ENCODE measurements at regions not wholly inside any gene's neighbourhood (a gene's known extent, or its start where the extent isn't known, plus 50 kb on each side); places are given as distances from the start of the nearest gene placed in this dataset.
"Not testable (repeated sequence)": the region's sequence is repeated elsewhere in the genome, so short reads cannot be mapped to it uniquely, and the experiment has no call there.

DNA sequence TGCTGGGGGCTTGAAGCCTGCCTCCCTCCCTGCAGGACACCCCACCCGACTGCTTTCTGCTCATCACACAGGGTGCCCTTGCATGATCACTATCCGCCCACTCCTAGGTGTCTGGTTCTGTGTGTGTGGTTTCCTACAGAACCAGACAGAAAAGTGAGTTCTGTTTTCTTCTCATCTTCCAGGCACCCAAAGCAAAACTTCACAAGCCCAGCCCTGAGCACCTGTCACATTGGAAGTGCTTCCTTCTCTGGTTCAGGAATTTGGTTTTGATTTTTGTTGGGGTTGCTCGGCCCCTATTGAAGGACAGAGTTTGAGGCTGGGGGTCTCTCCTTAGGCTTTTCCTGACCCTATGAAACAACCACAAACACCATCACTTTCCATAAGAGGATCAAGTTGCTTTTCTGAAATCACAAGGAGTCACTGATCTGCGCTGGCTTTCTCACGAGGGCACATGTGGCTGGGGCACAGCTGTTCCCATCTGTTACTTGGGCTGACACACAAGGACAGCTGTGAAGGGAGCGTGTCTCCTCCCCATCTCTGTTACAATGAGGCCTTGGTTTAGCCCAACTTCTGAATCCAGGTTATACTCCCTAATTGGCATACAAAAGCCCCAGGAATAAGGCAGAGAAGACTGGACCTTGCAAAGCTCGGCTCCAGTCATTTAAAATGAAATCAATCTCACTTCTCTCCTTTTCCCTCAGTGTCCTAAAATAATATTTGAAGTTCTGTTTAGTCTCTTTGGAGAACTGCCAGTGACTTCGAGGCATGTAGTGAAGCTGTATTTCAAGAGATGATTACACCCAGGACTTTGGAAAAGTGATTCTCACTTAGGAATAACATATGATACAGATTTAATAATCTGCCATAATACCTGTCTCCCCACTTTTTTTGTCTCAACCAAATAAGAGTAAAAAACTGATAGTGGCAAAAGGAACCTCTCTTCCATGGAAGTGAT lies 213.1 kb upstream of the GAS1 start:
- DNase-seq = no peak

DNA sequence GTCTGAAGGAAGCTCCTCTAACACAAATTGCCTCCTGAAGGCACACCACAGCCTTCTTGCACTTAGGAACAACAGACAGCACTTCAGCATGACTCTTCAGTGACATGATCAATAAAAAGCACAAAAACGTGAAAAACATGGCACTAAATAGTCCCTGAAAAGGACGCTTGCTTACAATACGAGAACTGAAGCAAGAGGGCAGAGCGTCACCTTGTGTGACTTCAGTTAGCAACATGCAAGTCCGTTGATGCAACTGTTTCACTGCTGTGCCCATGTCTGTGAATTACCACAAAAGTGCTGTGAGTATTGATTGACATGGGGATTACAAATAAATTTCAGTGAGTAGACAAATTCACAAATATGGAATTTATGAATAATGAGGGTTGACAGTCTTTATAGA lies 219.9 kb upstream of the GAS1 start:
- DNase-seq = no peak

DNA sequence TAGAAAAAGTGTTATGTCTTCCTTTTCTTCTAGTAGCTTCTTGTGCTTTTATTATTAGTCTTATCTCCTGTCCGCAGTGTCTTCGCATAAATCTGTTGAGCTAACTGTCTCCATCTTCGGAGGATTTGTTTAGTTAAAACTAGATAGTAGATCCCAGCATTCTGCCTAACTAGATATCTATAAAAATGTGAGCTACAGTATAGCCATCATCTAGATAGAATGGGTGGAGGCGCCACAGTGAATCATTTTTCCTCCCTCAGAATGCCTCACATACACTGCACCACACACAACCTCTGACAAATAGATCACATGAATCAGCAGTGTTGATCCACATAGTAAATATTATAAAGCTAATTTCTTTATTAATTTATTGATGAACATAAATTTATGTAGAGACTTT lies 220.3 kb upstream of the GAS1 start:
- no peak for DNase-seq

DNA sequence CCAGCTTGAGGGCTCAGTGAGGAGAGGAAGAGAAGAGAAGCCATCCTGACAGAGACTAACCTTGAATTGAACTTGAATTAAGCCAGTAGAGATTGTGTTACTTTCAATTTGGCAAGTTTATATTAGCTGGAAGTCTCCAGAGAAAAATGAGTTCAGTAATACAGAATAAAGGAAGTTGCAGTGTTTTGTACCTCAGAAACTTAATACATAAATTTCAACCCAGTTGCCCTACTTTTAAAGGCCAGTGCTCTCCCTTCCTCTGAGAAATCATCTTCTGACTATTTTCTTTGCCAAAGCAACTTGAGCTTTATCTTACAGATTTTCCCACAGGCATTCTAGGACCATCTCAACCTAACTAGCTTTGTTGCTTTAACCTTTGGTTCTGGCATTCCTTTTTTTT lies 231.0 kb upstream of the GAS1 start:
- no peak for DNase-seq

DNA sequence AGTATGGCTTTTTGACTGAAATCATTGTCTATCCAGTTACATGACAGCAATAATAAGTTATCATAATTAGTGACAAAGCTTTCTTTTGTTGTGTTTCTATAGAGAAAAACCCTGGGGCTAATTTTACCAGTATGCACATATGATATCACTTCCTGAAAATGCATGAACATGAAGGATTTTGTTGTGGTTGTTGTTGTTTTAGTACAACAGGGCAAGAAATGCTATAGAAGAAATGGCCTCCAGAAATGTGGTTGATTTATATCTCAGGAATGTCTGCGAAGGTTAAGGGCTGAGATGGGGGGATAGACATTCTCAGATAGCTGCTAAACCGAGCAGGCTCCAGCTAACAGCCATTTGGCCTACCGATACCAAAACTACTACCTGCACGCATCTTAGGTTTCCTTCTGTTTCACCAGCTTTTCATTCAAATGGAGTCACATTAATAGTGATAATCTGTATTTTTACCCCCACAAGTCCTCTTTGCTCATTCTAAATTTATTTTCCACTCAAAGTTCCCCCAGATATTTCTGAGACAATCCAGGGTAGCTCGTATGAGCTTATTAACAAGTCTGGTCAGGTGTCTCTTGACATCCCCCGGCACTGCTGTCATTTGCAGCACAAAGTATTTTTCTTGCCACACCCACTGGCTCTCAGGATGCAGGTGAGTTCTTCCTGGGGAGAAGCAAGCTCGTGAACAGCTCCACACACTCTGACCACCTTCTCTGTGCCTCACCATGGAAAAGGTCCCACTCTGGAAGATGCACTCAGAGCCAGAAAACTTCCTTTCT lies 232.4 kb upstream of the GAS1 start:
- DNase-seq = no peak

DNA sequence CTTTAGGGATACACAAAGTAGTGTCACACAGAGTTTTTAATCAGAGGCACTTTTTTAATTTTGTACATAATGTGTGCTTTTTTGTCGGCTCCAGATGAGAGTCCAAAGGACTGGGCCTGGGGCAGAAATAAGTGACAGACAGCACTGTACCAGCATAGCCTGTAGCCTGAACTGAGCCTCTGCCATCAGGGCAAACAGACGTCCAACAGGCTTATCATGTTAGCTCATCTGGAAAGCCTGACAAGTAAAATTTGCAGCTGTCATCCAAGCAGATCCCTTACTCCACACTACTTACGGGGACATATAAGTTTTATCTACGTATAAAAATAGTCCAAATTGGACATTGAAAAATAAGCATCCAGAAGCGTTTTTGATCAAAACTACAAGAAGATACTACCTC lies 233.1 kb upstream of the GAS1 start:
- DNase-seq = peak; percentile 1

DNA sequence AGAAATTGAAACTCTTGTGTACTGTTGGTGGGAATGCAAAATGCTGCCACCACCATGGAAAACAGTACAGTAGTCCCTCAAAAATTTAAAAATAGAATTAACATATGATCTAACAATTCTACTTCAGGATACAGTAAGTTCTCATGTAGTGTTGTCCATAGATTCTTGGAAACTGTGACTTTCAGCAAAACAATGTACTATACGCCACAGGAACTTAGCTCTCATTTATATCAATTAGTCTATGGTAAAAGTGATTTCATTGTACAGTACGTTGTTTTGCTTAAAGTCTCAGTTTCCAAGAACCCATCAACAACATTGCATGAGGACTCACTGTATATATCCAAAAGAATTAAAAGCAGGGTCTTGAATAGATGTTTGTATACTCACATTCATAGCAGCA lies 233.5 kb upstream of the GAS1 start:
- no peak for DNase-seq

DNA sequence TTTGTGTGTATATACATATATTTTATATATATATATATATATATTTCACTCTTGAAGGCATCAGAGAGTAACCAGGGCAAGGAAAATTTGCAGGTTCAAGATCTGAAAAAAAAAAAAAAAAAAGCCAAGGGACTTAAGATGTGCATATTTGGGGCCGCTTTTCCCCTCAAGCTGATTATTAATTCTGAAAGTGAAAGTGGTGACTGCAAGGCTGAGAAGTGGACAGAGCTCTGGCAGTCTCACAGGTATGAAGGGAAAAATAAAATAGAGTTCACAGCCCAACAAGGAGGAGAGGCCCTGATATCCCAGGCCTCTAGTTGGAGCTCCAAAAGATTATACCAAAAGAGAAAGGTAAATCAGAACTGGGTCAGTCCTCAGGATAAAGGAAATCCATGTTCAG lies 234.4 kb upstream of the GAS1 start:
- DNase-seq = no peak

DNA sequence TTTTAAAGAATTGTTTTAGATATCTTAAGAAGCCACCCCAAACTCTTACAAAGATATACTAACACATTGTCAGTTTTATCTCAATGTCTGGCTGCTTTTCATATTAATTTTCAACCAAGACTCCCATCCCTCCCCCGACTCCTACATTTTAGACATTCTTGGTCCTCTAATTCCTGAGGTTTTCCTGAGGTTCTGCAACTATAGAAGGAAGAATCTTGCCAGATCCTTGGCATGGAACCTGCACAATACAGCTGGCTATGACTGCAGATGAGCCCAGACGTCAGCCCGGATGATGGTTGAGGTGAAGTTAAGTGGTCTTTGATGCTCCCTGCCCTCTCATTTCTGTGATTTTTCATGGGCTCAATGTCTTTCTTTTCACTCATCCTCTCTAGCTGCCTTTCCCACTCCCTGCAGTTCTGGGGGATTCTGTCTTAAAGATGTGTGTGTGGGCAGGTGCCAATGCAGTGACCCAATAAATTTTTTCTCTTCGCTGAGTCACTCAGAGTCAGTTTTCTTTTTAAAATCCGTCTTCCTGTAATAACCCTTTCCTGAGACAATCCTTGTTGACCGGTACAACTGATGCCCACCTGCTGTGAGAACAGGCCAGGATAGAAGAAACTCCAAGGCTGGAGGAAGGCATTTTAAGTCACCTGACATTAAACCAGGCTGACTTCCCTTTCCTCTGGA lies 237.8 kb upstream of the GAS1 start:
- no peak for DNase-seq

DNA sequence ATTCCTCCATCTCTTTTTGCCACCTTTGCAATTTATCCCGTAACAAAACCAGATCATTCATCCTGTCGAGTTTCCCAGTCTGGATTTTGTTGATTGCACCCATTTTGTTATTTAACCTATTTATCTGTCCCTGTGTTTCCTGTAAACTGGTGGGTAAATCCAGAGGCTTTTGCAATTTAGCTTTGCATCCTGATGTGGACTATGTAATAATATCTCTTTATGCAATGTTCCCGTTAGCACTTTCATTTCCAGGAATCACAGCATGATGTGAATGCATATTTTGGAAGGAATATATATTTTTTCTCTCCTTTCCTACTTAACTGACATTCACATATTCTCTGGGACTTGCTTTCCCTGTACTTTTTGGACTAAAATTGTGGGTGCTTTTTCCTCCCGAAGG lies 240.3 kb upstream of the GAS1 start:
- DNase-seq = no peak

DNA sequence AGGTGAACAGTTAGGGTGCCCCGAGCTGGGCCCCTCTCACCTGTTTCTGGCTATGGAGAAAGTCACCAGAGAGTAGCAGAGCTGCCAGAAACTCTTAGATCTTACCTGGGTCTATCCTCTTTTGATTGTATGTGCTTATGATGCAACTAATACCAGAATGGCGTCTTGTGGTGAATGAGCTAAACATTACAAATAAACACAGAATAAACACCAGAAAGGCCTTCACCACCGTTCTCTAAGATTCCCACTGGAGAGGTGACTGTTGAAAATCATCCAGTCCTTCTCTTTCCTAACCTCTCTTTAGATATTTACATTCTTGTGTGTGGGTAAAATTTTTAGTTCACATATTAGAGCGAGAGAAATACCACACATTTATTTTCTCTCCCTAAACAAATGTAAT lies 241.7 kb upstream of the GAS1 start:
- DNase-seq = no peak

DNA sequence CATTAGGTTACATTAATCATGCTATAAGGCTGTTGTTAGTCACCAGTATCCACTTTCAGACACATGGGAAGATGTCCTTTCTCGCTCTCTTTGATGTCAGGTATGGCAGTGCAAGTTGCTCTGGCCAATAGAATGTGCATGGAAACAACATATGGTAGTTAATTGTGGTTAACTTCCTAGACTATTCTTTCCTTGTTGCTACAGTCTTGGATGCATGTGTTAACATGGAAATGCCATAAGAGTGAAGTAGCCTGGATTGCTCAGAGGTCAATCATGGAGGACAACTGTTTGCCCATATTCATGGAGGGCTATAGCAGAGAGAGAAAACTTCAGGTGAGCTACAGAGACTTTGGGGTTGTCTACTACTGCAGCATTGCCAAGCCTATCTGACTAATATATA lies 245.8 kb upstream of the GAS1 start:
- no peak for DNase-seq

DNA sequence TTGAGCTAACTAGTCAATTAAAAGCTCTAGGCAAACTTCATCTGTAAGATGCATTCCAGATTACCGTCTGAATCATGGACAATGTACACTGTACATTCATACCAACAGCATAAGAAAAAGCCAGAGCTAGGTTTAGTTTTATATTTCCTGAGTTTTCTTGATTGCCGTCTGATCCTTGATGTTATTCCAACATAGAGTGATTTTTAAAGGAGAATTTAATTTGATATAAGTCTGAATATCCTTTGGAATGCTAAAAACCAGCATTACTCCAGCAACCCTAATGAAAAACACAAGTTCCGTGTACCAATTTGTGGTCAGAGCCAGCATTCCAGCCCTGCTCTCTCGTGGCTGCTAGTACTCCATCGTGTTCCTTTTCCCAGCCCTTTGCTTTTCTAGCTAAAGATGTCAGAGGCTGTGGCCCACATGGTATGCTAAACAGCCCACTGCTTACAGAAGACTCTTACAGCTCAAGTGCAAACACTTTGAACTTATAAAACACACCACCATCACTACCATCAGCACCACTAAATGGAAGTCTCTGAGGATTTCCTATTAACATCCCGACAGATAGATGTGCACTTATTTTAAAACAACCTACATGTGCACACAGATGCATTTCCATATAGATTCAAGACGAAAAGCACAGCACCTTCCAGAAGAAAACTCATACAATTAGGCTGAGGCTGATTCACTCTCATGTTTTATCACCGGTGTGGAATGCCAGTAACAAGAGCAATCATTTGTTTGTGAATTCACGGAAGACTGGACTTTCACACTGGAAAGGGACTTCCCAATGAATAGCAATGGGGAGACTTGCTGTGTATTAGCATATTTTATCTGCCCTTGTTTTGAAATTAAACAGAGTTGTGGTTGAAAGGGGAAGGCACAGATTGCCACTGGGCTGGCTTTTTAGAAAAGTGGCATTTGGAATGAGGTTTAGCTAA lies 246.9 kb upstream of the GAS1 start:
- no peak for DNase-seq

DNA sequence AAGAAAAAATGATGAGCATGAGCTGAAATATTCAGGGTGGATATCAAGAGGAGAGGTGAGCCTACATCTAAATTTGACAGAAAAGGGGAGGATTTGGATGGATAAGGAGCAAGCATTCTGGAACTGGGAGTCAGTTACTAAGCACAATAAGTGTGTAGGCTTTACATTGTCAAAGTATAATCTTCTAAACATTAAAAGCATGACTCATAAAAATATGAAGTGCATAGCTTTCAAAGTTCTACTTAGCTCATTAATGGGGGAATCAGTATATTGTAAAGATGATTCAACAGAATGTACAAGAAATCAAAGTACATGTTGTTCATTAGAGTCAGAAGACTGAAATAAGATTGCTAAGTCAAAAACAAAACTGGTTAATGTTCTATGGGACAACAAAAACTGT lies 248.0 kb upstream of the GAS1 start:
- DNase-seq = no peak

DNA sequence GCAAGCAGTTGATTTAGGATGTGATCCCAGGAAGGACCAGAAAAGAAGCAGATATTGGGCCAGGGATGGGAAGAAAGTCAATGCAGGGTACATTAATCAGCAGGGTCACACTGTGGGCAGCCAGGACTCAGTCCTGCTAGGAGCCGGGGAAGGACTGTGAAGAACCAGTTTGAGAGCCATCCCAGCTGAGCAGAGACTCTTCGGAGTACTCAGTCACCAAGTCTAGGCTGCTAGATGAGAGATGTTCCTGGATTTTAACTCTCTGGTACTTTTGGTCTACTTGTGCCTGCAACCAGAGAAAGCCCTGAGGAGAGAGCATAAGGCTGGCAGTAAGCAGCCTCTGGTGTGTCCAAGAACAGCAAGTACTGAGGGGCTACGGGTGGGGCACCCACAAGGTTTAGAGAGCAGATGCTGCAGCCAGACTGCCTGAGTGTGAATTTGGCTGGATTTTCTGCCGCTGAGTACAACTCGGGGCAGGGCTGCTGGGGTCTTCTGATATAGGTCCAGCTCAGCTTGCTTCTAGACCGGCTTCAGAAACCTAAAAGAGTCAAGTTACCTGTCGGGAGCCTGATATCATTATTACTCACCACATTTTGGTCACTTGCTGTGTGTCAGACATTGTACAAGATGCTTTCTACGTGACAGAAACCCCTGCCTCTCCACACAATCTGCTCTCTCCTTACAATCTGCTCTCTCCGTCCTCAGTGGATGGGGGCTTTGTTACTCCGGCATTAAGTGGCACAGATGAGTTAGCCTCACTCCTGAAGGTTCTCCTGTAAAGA lies 250.2 kb upstream of the GAS1 start:
- DNase-seq = no peak

DNA sequence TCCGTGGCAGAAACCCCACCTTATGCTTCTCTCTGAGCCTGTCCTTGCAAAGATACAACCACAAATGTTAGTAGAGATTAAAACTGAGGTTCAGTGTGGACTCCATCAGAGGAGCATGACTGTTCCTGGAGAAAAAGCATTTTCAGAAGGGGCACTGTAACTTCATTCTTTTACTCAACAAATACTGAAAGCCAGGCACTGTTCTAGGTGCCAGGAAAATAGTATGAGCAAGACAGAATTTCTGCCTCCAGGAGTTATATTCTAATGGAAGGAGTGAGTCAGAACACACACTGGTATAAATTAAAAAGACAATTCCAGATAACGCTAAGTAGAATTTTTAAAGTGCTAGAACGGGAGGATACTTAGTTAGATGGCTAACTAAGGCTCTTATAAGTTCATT lies 251.4 kb upstream of the GAS1 start:
- no peak for DNase-seq

DNA sequence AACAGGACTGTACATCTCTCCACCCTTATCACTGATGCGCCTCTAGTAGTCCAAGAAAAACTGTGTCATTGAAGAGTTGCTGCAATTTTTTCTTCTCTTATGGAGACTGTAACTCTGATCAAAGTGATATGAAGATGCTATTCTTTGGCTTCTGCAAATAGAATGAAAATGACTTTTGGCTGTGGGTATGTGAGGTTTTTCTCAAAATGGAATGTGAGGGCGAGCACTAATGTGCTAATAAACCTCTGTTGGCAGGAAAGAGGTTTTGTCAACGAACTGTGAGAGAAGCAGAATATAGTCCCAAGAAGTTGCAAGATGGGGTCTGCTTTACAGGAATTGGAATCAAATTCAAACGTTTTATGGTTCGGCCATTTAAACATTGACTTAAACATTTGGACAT lies 252.0 kb upstream of the GAS1 start:
- no peak for DNase-seq

DNA sequence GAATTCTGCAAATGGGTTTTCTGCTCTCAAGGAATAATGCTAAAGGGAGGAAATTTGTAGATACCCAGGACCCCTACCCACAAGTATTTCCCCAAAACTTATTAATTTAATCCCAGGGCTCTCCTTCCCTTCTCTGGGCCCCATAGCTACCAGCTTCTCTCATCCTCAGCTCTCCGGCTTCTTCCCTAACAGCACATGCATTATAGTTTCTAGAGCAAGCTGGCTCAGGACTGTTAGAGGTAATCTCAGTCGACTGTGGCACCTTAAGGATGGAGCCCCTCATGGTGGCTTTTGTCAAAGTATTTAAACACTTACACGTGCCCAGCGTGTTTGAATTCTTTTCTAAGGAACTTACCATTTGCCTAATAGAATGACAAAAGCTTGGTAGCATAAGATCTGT lies 252.5 kb upstream of the GAS1 start:
- no peak for DNase-seq

DNA sequence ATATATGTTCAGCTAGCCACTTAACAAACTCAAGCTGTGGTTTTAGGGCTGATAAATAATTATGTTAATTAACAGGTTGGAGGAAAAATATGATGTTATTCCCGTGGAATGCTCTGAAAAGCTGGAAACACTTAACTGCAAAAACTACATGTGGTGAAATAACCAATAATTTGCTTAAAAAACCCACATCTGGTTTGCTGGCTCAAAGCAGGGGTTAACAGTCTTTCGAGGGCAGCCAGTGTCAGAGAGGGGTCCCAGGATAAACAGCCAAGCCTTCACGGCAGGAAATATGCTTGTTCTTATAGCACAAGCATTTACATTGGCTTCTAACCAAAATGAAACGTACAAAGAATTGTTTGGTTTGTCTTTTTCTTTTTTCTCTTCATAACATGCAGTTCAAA lies 254.0 kb upstream of the GAS1 start:
- DNase-seq = no peak

DNA sequence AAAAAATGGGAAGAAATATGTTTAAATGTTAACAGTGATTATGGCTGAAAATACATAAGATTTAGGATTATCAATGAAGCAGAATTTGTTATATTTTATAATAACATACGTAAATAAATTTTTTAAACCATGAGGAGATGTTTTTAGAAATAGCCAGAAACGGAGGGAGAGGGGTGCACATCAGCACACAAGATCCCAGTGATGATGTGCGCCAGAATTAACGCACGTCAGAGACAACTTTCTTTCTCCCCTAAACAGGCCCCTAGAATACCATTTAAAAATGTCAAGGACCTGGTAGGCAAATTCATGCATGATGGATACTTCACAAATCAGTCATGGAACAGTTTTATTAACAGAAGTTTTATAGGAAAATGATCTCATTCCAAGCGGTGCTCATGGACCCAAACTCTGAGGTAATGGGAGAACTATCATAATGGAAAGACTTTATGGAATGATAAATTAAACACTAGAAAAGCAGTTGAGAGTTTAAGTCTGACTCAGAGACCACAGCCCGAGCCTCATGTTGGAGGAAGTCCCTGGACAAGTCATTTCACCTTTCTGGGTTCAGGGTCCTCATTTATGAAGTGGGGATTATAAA lies 258.9 kb upstream of the GAS1 start:
- DNase-seq = no peak

DNA sequence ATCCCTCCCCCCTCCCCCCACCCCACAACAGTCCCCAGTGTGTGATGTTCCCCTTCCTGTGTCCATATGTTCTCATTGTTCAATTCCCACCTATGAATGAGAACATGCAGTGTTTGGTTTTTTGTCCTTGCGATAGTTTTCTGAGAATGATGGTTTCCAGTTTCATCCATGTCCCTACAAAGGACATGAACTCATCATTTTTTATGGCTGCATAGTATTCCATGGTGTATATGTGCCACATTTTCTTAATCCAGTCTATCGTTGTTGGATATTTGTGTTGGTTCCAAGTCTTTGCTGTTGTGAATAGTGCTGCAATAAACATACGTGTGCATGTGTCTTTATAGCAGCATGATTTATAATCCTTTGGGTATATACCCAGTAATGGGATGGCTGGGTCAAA lies 263.4 kb upstream of the GAS1 start:
- DNase-seq = not testable (repeated sequence)

Data from hematopoietic multipotent progenitor cell treated with erythropoietin and hydrocortisone succinate and interleukin-3 and kit ligand, for 4 days (in vitro differentiated cells).